HEK293T (cell line): ENCODE measurements at regions not wholly inside any gene's neighbourhood (a gene's known extent, or its start where the extent isn't known, plus 50 kb on each side); places are given as distances from the start of the nearest gene placed in this dataset.

Experiments
- ARNT ChIP-seq: fragments of 450-650 bp; IDR thresholded peaks from 2 replicates; pipeline ENCODE4 v1.6.1; 2017; ENCODE audit warnings: mild to moderate bottlenecking
- BHLHE40 ChIP-seq: fragments of 450-650 bp; IDR thresholded peaks from 2 replicates; pipeline ENCODE4 v1.6.1; 2016; ENCODE audit warnings: mild to moderate bottlenecking, moderate library complexity, borderline replicate concordance
- CTBP1 ChIP-seq: fragments of 450-650 bp; IDR thresholded peaks from 2 replicates; pipeline ENCODE4 v1.6.1; 2016; ENCODE audit warnings: borderline replicate concordance
- ELF4 ChIP-seq: fragments of 450-650 bp; IDR thresholded peaks from 2 replicates; pipeline ENCODE4 v1.6.1; 2017; ENCODE audit warnings: antibody characterized with exemption
- HDGF ChIP-seq: fragments of 450-650 bp; IDR thresholded peaks from 2 replicates; pipeline ENCODE4 v1.6.1; 2017; ENCODE audit warnings: antibody characterized with exemption, borderline replicate concordance
- LEF1 ChIP-seq: fragments of 450-650 bp; IDR thresholded peaks from 2 replicates; pipeline ENCODE4 v1.6.1; 2017; ENCODE audit warnings: mild to moderate bottlenecking, borderline replicate concordance
- SP1 ChIP-seq: fragments of 450-650 bp; IDR thresholded peaks from 2 replicates; pipeline ENCODE4 v1.6.1; 2017
- SUZ12 ChIP-seq: fragments of 450-650 bp; IDR thresholded peaks from 2 replicates; pipeline ENCODE4 v1.6.1; 2016; ENCODE audit warnings: mild to moderate bottlenecking
- TARDBP ChIP-seq: fragments of 450-650 bp; IDR thresholded peaks from 2 replicates; pipeline ENCODE4 v1.6.1; 2016
- ZNF384 ChIP-seq: fragments of 450-650 bp; IDR thresholded peaks from 2 replicates; pipeline ENCODE4 v1.6.1; 2016

GRCh38 chr5:13408616-13409015, 535.9 kb downstream of the DNAH5 start:
- no peak for TF ChIP-seq SUZ12
- TF ChIP-seq HDGF, result no peak
- no peak for TF ChIP-seq SP1
- no peak for TF ChIP-seq TARDBP
- no peak for TF ChIP-seq ZNF384
- TF ChIP-seq CTBP1, result no peak
- no peak for TF ChIP-seq ELF4
- no peak for TF ChIP-seq ARNT
- TF ChIP-seq LEF1, result no peak
- TF ChIP-seq BHLHE40, result no peak
